HG03175 (cell line): ENCODE measurements at regions not wholly inside any gene's neighbourhood (a gene's known extent, or its start where the extent isn't known, plus 50 kb on each side); places are given as distances from the start of the nearest gene placed in this dataset.

Experiments
- ATAC-seq: cut with Tn5 transposase; IDR thresholded peaks from one replicate; pipeline ENCODE4 v1.9.1; 2021; ENCODE audit warnings: mild to moderate bottlenecking, moderate library complexity; ENCODE audit not compliant: unreplicated experiment

DNA sequence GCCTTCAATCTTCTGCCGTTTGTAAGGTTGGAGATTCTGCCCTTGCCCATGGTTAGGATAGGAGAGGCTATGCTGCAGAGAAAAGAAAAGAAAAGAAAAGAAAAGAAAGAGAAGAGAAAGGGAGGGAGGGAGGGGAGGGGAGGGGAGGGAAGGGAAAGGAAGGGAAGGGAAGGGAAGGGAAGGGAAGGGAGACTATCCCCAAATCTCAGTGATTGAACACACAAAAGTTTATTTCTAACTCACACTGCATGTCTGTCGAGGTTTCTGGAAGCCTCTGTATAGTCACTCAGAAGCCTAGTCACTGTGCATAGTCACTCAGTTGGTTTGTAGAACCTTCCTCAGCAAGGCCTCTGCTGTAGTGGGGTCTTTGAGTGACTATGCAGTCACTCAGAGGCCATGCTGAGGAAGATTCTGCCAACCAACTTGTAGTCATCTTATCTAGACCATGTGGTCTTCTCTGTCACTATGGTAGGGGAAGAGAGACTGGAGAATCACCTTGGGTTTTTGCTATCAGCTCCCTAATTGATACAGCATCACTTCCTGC, 52.3 kb upstream of the ABCC9 start:
- no peak for ATAC-seq

DNA sequence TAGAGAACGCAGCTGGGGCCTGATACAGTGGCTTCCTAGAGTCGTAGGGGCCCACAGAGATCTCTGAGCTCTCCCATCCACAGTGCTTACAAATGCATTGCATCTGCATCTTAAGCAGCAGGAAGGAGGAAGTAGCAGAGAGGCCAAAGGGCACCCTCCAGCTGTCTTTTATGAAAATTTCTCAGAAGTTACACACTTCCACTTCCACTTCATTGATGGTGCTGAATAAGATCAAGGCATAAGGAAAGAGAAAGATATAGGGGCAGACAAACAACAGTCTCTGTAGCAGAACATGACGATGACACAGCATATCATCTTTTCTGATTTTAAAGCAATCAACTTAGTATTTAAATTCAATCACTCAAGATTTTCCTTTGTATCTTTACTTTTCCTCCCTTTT, 51.6 kb upstream of the ABCC9 start:
- peak; percentile 76 for ATAC-seq

DNA sequence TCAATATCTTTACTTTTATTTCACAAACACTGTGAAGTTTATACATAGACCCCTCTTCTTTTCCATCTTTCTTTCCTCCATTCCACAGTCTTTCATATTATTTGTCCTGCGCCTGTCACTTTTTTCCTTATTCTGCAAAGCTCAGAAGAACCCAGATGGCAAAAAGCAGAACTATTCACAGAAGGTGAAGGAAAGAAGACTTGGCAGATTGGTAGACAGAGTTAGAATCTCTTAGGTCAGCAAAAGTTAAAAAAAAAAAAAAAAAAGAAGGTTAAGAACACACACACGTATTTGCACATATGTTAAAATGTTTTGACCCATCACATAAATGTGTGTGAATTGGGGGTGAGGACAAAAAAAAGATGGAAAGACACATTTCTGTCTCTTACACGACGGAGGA, 50.3 kb upstream of the ABCC9 start:
- ATAC-seq: no peak
